Glutamatergic neuron (in vitro differentiated cells): ENCODE measurements at regions not wholly inside any gene's neighbourhood (a gene's known extent, or its start where the extent isn't known, plus 50 kb on each side); places are given as distances from the start of the nearest gene placed in this dataset.

Experiments
- DNase-seq: peaks from one replicate; pipeline ENCODE4 v3.0.0; 2022
- H3K27ac Mint-ChIP-seq: one replicate; pipeline ENCODE4 v1.8.0; 2020; ENCODE audit warnings: mild to moderate bottlenecking, mixed read lengths, inconsistent platforms; ENCODE audit not compliant: unreplicated experiment
- H3K27me3 Mint-ChIP-seq: one replicate; pipeline ENCODE4 v1.8.0; 2020; ENCODE audit warnings: mild to moderate bottlenecking, moderate library complexity, mixed read lengths, inconsistent platforms; ENCODE audit not compliant: unreplicated experiment
- H3K36me3 Mint-ChIP-seq: one replicate; pipeline ENCODE4 v1.8.0; 2020; ENCODE audit warnings: mild to moderate bottlenecking, mixed read lengths, inconsistent platforms; ENCODE audit not compliant: unreplicated experiment
- H3K4me1 Mint-ChIP-seq: one replicate; pipeline ENCODE4 v1.8.0; 2020; ENCODE audit warnings: mild to moderate bottlenecking, low read depth, mixed read lengths, inconsistent platforms; ENCODE audit not compliant: unreplicated experiment
- H3K4me3 Mint-ChIP-seq: one replicate; pipeline ENCODE4 v1.8.0; 2020; ENCODE audit warnings: mild to moderate bottlenecking, mixed read lengths, inconsistent platforms; ENCODE audit not compliant: unreplicated experiment
- H3K9me3 Mint-ChIP-seq: one replicate; pipeline ENCODE4 v1.8.0; 2020; ENCODE audit warnings: mild to moderate bottlenecking, moderate library complexity, mixed read lengths, inconsistent platforms; ENCODE audit not compliant: unreplicated experiment
- TF ChIP-seq, protein P1 (sequence below): fragments of 200-600 bp; sonication (generic); IDR thresholded peaks from one replicate; pipeline ENCODE4 v1.5.0; 2021; ENCODE audit not compliant: partially characterized antibody, unreplicated experiment

GRCh38 chr4:148779771-148780170 is 337.6 kb upstream of the NR3C2 start:
- no peaks in the 10 kb centered on the region for H3K27me3 Mint-ChIP-seq
- no peaks in the 10 kb centered on the region for H3K9me3 Mint-ChIP-seq
- H3K27ac Mint-ChIP-seq, result no peak overlapping the region
- no peaks in the 10 kb centered on the region for H3K36me3 Mint-ChIP-seq
- H3K4me1 Mint-ChIP-seq, result no peaks in the 10 kb centered on the region
- TF ChIP-seq, protein P1, sequence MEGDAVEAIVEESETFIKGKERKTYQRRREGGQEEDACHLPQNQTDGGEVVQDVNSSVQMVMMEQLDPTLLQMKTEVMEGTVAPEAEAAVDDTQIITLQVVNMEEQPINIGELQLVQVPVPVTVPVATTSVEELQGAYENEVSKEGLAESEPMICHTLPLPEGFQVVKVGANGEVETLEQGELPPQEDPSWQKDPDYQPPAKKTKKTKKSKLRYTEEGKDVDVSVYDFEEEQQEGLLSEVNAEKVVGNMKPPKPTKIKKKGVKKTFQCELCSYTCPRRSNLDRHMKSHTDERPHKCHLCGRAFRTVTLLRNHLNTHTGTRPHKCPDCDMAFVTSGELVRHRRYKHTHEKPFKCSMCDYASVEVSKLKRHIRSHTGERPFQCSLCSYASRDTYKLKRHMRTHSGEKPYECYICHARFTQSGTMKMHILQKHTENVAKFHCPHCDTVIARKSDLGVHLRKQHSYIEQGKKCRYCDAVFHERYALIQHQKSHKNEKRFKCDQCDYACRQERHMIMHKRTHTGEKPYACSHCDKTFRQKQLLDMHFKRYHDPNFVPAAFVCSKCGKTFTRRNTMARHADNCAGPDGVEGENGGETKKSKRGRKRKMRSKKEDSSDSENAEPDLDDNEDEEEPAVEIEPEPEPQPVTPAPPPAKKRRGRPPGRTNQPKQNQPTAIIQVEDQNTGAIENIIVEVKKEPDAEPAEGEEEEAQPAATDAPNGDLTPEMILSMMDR, result no peak
- no peak for DNase-seq
- H3K4me3 Mint-ChIP-seq, result no peak overlapping the region

GRCh38 chr4:148778980-148779675 is 336.9 kb upstream of the NR3C2 start:
- H3K4me3 Mint-ChIP-seq, result no peak overlapping the region
- H3K27me3 Mint-ChIP-seq, result no peaks in the 10 kb centered on the region
- H3K9me3 Mint-ChIP-seq, result no peaks in the 10 kb centered on the region
- H3K4me1 Mint-ChIP-seq, result no peaks in the 10 kb centered on the region
- no peak for DNase-seq
- TF ChIP-seq, protein P1, result no peak
- no peak overlapping the region for H3K27ac Mint-ChIP-seq
- no peaks in the 10 kb centered on the region for H3K36me3 Mint-ChIP-seq

DNA sequence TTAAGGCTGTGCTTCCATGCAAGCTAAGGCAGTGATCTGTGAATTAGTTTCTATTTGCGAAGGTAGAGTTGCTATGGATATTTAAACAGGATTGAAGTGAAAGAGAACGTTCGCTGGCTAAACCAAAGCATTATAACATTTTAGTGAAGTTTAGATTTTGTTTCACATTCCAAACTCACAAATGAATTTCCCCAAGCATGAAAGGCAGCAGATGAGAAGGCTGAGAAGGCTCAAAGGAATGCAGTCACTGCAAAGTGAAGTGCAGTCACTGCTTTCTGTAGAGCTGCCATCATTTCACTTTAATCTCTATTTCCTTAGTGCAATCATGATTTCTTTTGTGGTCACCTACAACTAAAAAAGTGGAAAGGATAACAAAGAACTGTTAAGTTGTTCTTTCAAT is 334.7 kb upstream of the NR3C2 start:
- no peaks in the 10 kb centered on the region for H3K36me3 Mint-ChIP-seq
- no peaks in the 10 kb centered on the region for H3K27me3 Mint-ChIP-seq
- no peaks in the 10 kb centered on the region for H3K9me3 Mint-ChIP-seq
- no peaks in the 10 kb centered on the region for H3K4me1 Mint-ChIP-seq
- TF ChIP-seq, protein P1, result no peak
- no peak overlapping the region for H3K27ac Mint-ChIP-seq
- H3K4me3 Mint-ChIP-seq, result no peak overlapping the region
- DNase-seq, result no peak

DNA sequence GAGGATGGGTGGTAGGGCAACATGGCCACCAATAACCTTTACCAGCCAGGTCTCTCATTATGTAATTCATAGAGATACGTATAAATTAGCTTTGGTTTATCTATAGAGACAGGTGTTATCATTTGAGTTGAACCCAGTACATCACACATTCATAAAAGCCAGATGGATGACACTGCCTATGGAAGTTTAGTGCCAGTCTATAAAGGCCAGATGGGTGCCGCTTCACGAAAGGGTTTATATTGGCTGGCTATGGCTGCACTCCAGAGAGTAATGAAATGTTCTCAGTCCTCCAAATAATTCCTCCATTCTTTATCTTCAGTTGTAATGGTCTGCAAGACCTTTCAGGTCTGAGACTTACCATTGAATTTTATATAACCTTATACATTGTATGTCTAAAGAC is 331.9 kb upstream of the NR3C2 start:
- Mint-ChIP-seq H3K4me1 (no peaks in the 10 kb centered on the region), H3K4me3 (no peak overlapping the region), H3K9me3 (no peaks in the 10 kb centered on the region), H3K27ac (no peak overlapping the region), H3K27me3 (no peaks in the 10 kb centered on the region), H3K36me3 (no peaks in the 10 kb centered on the region)
- DNase-seq, result no peak
- TF ChIP-seq, protein P1, result no peak

DNA sequence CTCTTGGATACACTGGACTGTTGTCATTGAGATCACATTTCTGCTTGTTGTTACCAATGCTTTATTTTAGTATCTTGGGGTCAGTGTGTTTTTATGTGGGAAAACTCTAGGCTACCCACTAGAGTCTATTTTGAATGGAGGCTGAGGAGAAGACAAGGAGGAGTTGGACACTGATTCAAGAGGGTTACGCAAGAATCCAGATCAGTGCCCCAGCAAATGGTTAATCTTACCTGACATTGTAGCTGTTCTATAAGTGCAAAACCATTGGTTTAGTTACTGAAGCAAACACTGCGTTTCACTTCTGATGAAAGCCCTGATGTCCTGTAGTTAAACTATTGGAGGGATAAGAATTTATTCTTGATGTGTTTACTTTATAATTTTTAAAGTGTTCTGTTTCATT is 331.1 kb upstream of the NR3C2 start:
- H3K27me3 Mint-ChIP-seq, result no peaks in the 10 kb centered on the region
- DNase-seq, result no peak

More for the DNA sequence above, 331.1 kb upstream of the NR3C2 start:
- Mint-ChIP-seq H3K4me1 (no peaks in the 10 kb centered on the region), H3K4me3 (no peak overlapping the region), H3K36me3 (no peaks in the 10 kb centered on the region), H3K9me3 (no peaks in the 10 kb centered on the region), H3K27ac (no peak overlapping the region)
- TF ChIP-seq, protein P1, result no peak
